NCI-H128 (cell line): ENCODE measurements at regions not wholly inside any gene's neighbourhood (a gene's known extent, or its start where the extent isn't known, plus 50 kb on each side); places are given as distances from the start of the nearest gene placed in this dataset.

Source experiments
- DNase-seq: peaks from one replicate; lab custom pipeline; 2025; ENCODE audit not compliant: unreplicated experiment; lab: John Stamatoyannopoulos, UW

DNA sequence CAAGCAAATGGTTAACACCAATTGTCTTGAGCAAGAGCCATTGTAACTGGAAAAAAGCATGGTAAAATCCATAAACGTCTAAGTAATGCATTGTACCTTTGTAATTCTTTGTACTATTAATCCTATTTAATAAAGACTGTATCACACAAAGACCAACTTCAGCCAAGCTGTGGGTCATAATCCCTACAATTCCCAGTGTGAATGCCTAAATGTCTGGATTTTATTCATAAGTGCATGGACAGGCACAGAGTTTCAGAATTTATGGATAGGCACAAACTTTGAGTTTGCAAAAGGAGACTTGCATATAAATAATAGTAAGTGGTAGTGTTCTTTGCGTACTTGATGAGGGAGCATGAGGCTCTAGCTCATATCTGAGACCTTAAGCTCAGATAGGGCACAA, 1280.2 kb upstream of the WWC1 start:
- DNase-seq, result no peak

DNA sequence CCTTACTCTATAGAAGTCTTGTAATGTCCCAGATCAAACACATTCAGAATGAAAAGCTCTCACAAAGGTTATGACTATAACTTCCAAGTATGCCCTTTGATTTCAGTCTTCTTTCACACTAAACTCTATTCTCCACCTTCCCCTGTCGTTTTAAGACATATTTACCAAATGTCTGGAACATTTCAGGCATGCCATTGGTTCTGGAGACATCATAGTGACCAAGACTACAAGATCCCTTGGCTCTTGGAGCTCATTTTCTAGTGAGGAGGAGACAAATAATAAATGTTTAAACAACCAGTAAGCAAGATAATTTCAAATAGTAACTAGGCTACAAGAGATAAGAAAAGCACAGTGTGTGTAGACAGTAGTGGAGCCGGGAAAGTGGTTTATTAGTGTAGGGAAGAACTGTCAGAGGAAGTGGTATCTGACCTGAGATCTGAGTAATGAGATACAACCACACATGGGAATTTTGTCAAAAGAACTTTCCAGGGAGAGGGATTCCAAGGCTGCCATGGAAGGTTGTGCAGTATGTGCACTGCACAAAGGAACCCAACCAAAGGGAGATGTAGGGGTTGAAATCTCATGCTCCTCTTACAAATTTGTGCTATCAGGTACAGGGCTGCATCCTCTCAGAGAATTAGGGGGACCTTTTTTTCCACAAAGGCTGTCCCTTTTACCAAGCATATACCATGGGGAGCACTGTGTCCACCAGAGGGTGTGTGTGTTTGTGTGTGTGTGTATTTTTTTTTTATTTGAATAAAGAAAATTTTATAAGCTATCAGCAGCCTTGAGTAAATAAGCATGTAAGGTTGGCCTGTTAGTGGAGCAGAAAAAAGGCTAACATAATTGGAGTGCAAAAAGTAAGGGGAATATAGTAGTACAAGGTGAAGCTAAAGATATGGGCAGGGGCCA, 1279.1 kb upstream of the WWC1 start:
- DNase-seq, result no peak

DNA sequence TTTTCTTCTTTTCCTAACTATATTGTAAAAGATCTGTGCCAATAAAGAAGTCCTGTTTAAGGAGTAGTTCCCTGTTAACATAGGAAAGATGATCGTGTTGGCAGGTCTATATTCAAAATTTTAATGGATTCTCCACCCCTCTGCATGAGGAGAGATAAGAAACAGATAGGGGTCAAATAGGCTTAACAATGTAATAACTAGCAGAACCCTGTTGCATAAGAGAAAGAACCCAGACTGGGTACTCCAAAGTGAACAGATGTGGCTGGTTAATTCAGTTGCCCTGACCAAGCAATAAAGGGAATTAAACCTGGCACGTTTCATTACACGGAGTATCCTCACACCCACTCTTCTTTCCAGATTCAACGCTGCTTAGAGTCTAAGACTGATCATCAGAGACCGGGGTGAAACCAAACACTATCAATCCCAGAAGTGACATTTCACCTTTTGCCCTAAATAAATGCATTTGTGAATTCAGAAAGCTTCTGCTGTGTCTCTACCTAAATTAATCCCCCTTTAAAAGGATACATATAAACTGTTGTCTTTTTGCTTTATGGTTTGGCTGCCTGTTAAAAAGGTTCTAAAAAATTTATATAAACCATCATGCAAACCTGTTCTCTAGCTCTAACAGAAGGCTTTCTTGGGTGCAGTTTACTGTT, 1276.9 kb upstream of the WWC1 start:
- DNase-seq, result no peak

DNA sequence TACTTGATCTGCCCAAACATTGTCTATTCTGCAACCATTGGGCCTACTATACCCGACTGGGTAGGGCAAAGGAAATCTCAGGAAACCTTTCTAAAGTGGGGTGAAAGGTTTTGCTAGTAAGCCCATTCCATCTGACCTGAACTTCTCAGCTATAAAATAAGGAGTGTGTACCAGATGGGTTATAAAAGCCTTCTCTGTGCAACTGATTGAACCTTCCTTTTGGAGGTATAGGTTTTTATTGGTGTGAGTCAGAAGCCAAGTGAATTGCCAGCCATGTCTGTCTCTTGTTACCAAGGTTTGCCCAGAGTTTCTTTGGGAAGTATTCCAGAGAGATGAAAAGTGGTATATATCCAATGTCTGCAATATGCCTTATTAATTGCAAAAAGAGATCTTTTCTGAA, 1271.0 kb upstream of the WWC1 start:
- DNase-seq, result no peak

DNA sequence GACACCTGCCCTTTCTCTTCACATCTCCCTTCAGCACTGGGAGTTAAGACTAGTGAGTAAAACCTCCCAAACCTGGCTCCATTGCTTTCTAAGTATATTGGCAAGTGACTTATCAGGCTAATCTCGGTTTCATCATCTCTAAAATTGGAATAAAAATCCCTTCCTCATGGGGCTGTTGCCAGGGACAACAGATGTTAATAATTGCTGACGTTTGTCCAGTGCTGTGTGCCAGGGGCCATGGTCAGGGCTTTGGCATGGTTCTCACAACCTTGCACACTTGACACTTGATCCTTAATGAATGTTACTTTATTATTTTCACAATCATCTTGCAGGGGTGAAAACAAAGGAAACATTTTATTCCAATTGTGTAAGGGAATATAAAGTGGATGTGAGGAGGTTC, 1262.0 kb upstream of the WWC1 start:
- DNase-seq, result no peak

DNA sequence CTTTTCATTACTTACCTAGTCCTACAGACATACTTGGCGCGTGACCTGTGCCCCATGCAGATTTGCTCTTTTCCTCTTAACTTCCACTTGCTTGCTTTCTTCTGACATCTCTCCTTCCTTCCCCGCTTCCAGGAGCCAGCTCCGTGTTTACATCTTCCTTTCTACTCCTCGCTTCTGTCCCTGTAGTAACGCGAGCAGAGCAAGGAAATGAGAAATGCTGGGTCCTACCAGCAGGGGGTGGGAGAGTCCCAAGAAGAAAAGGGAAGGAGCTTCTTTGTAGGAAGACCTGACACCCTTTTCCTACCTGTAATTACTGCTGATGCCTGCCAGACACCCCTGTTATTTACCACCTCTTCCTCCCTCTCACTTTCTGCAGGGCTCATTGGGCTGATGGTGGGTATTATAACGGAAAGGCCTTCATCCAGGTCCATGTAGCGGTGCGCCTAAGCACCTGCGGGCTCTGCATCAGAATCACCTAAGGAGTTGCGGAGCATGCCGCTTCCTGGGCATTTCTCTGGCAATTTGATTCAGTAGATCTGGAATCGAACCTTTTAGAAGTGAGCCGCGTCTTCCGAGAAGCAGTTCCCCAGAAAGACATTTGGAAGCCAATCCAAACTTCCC, 1260.8 kb upstream of the WWC1 start:
- DNase-seq, result no peak

DNA sequence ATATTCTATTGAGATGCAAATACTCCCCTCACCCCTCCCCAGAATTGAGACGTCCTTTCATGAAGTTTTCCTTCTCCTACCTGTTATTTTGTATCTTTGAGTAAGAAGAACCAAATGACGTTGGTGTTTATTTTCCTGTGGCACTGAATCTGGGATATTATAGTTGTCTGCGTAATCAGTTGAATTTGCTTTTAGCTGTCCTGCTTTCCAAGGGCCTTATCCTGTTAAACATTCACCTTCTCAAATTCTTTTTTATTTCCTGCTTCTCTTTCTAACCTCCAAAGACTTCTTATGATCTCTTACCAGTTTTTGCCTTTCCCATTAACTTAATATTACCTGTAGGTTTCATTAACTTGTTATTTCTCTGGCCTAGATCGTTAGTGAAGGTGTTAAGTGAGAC, 1254.9 kb upstream of the WWC1 start:
- DNase-seq, result no peak

DNA sequence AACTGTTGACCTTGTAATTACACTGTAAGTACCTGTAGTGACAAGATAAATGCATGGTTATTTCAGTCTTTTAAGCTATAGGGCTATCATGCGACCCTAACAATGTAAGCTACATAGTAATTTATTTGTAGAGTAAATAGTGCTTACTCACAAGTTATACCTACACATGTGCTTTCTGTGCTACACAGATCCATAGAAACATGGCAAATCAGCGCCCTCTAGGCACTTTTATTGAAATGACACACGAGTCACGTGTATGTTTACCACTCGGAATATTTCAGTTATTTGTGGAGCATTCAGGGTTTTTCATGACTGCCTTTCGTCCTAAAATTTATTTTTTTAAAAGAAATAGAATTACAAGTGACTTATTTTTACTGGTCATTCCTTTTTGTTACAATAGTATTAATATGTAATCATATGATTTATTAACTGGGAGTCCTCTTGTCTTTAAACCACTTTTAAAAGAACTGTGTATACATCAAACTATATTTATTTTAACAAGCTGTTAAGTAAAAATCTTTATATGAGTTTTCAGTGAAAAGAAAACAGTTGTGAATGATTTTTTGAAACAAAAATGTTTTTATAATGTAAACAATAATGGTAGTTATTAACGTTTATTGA, 1242.3 kb upstream of the WWC1 start:
- no peak for DNase-seq

DNA sequence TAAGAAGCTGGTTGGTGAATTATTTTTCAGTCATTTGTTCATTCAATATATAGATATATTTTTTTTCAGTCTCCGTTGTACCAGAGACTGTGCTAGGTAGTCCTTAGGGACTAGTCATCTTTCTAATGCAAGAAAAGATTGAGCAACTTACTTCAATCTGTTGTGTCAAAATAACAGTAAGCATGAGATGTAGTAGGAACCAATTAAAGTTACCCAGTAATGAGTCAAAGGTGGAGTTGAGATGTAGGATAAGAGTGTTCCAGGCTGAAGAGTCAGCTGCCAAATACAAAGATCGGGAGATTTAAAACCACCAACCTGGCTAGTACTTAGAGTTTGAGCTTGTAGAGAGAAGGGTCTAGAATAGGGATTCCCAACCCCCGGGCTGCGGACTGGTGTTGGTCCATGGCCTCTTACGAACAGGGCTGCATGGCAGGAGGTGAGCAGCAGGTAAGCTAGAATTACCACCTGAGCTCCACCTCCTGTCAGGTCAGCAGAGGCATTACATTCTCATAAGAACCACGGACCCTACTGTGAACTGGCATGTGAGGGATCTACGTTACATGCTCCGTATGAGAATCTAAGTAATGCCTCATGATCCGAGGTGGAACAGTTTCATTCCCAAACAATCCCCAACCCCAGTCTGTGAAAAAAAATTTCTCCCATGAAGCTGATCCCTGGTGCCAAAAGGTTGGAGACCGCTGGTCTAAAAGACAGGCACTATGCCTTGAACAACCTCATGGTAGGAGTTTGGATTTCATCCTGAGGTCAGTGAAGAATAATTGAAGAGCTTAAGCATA, 1241.5 kb upstream of the WWC1 start:
- DNase-seq, result no peak

DNA sequence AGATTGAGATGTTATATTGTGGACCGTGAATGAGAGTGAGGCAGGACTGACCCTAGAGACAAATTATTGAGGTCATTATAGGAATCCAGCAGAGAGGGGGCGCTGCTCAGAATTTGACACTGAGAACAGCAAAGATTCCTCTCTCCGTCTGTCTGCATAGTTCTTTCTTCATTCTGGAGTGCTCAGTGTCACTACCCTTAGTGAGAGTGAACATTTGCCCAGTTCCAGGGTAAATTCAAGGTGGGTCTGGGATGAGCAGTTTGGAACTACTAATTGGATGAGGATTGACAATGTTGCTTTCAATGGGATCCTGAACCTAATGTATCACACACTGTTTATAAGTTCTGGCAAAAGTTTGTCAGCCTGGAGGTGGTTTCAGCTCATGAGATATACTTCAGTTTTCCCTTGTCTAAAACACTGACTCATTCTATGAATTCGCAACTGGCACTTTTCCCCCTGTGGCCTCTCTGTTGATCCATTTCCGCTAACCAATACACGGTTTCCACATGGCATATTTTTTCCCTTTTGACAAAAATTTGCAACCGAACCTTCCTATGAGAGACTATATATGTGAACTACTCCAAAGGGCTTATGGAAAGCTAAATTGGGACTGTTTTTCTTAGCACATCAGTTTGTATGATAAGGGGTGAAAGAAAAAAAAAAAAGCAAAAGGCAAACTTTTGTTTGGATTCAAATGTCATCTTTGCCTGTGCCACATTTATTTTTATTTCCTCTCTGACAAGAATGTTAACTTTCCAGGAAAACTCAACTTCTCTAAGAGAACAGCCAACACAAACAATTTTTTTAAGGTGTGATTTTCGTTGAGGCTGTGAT, 1240.7 kb upstream of the WWC1 start:
- no peak for DNase-seq

DNA sequence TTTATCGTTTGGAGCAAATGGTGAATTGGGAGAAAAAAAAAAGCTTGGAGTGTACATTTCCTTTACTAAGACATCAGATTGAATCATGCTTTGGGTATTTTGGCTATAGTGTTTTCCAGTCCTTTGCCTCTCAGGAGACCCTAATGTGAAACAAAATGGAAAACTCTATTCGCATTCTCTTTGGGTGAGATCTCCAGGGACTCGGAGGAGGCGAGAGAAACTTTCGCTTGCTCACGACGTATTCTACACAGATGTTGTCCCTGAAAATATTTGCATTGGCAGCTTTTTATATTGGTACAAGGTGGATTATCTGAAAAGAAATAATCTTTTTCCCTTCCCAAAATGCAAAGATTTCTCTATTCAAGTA, 1240.1 kb upstream of the WWC1 start:
- no peak for DNase-seq

DNA sequence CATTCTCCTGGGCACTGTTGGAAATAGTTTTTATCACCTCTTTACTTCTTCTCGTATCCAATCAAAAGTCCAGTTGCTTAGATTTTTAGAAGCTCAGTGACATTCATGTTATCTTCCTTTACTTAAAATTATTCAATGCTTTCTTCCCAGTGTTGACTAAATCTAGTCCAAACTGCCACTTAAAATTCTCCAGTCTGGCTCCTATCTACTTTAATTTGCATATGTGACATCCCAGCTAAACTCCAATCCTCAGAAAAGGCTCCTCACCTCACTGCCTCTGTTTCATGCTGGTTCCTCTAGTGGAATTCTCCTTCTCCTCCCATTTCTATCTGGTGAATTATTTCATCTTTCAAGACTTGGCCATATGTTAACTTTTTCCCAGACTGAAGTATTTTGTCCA, 1238.7 kb upstream of the WWC1 start:
- DNase-seq, result no peak

DNA sequence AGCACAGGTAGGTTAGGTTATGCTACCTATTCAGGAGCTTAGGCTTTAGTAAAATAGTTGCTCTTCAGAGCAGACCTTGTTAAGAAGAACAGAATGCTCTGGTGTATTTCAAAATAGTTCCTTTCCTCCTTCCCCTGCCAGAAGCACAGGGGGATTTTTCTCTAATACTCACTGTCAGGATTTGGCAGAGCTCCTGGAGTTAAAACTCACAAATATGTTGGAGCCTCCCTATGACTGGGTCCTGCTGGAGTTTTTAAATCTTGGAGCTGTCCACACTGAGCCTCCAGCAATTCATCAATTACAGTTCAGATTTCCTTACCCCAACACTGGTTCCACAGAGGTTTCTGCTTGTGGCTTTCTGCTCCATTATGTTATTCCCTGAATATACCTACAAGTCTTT, 1233.8 kb upstream of the WWC1 start:
- no peak for DNase-seq

DNA sequence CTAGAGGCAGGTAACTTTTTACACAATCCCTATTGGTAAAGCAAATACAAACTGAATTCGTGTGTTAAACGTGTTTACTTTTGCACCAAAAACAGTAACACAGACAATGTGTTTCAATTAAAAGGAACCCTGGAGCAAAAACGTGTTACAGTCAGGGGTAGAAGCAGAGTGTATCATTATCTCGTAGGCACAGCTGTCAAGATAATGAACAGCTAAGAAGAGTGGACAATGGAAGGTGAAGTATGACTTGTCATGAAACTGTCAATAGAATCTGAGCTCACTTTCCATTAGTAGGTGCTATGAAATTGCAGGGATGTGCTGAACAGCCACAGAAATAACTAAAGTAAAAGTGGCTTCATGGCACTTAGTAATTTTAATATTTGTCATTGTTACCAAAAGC, 1229.8 kb upstream of the WWC1 start:
- no peak for DNase-seq

DNA sequence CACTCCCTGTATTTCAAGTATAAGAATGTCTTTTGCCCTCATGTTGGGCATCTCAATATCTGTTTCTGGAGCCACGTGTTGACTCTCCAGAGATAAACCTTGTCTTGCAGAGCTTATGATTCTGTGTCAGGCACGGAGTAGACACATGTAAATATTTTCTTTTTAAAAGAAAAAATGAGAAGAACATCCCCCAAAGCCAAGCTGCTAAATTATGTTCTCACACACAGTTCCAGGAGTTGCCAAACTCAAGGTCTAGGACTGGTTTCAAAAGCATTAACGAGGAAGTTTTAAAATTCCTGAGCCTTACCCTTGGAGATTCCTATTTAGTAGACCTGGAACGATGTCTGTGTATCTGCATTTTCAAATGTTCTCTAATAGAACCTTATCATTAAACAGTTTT, 1228.3 kb upstream of the WWC1 start:
- no peak for DNase-seq

DNA sequence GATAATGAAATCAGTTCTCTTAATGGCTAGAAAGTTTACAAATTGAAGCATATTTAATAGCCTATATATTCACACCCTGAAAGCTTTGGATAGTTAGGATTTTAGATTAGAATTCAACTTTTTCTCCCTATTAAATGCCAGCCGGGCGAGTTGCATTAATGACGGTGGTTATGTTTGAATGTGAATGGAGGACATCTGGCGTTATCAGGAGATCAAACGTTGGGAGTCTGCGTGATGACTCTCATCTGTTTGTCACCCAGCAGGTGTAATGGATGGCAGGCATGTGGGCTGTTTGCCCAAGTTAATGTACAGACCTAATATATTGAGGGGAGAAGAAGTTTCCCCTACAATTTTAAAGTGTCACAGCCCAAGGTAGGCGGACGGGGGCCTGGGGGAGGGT, 1227.7 kb upstream of the WWC1 start:
- no peak for DNase-seq

DNA sequence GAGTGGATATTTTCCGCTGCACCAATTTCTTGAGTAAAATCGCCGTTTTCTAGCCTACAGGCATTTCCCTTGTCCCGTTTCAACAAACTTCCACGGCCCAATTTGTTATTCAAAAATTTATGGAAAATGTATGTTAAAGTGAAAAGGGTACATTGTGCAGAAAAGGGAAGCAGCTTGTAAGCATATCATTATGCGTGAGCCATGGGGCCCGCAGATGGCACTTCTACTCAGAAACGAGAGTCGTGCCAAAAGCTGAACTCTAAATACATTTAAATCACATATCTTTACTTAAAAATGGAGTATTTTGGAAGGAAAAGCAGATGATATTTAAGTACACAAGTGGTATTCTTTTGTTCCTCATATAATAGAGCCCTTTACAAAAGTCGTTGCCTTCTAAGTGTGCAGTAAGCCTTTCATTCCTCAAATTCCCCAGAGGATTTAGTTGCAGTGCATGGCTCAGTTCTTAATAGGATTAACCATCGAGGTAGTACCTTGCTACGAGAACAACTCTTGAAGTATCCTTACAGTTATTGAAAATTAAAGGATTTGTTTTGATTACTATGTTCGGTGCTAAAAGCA, 1227.2 kb upstream of the WWC1 start:
- no peak for DNase-seq

DNA sequence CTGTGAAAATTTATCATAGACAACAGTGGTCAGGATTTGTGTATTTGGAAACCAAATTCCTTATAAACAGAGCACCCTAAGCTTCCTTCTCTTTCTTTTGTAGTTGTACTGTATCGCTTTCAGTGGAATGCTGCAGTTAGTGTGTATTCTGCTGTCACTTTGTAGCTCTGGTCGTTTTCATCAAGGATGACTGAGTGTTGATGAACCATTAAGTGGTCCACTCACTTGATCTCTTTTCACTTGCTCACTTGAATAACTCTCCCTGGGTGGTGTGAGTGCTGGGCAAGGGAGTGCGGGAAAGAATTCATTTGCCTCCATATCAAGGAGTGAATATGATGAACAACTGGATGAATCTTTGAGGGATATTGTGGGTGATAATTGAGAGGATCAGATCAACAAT, 1225.7 kb upstream of the WWC1 start:
- no peak for DNase-seq

DNA sequence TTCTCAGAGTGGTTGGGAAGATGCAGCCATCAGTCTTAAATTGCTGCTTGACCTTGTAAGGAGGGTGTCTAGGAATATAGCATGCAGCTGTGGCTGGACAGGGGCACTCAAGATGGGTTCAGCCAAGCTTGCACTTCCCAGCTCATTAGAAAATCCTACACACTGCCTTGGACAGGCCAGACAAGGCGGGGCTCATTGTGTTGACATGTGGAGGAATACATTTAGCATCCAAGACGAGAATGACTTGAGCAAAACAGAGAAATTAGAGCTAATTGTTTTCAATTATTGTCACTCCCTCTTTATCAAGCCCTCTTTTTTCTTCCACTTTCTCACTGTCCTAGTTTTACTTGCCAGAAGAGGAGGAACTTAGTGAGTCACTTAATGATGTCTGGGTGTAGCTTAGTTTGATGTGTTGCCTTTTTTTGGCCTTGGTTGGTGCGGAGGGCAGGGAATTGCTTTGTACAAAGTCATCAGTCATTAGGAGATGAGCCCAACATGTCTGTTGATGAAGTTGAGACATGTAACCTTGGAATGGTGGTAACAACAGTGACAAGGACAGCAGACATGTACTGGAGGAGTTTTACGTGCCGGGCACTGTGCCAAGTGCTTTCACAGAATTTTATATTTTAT, 1219.3 kb upstream of the WWC1 start:
- DNase-seq, result no peak
